Fibroblast of lung (primary cell): ENCODE measurements at regions not wholly inside any gene's neighbourhood (a gene's known extent, or its start where the extent isn't known, plus 50 kb on each side); places are given as distances from the start of the nearest gene placed in this dataset.

Experiments
- CTCF ChIP-seq, 2 donors: IDR thresholded peaks in 1 of 2; conservative IDR thresholded peaks in 1 of 2; 1 replicate in 1 of 2; 2 replicates in 1 of 2; pipeline ENCODE4 v1.5.1; 2011 to 2012; ENCODE audit warnings: low read length in 2 of 2, control low read depth in 1 of 2, inconsistent platforms in 1 of 2, low read depth in 1 of 2, mild to moderate bottlenecking in 1 of 2
- EZH2 ChIP-seq: IDR thresholded peaks from 2 replicates; pipeline ENCODE4 v1.5.1; 2012; ENCODE audit warnings: low read length, control low read depth, mild to moderate bottlenecking; ENCODE audit errors: missing control alignments

DNA sequence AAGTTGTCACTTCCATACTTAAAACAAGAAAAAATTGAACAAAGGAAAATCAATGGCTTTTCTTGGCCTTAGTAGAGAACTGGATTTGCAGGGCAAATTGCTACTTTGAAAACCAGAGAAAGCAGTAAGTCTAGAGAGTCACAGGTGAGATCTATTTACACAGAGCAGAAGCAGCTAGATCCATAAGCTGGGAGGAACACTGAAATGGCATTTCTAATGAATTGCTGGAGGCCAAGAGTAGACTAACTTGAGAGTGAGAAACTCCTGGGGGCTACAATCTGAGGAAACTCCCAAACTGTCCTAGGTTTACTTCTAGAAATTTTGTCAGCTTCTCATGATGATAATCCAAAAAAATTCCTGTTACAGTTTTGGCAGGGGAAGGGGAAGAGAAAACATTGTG, 133.3 kb downstream of the SPCS3 start:
- no peak for TF ChIP-seq CTCF (conservative IDR thresholded peaks at IDR 0.05 in 1 of 2, IDR thresholded peaks at IDR 0.05 in 1 of 2; ENCODE audit: low read depth in 1 of 2, low read length in 2 of 2)
- TF ChIP-seq EZH2, result no peak
